ENCODE measurements at regions not wholly inside any gene's neighbourhood (a gene's known extent, or its start where the extent isn't known, plus 50 kb on each side); places are given as distances from the start of the nearest gene placed in this dataset.

DNA sequence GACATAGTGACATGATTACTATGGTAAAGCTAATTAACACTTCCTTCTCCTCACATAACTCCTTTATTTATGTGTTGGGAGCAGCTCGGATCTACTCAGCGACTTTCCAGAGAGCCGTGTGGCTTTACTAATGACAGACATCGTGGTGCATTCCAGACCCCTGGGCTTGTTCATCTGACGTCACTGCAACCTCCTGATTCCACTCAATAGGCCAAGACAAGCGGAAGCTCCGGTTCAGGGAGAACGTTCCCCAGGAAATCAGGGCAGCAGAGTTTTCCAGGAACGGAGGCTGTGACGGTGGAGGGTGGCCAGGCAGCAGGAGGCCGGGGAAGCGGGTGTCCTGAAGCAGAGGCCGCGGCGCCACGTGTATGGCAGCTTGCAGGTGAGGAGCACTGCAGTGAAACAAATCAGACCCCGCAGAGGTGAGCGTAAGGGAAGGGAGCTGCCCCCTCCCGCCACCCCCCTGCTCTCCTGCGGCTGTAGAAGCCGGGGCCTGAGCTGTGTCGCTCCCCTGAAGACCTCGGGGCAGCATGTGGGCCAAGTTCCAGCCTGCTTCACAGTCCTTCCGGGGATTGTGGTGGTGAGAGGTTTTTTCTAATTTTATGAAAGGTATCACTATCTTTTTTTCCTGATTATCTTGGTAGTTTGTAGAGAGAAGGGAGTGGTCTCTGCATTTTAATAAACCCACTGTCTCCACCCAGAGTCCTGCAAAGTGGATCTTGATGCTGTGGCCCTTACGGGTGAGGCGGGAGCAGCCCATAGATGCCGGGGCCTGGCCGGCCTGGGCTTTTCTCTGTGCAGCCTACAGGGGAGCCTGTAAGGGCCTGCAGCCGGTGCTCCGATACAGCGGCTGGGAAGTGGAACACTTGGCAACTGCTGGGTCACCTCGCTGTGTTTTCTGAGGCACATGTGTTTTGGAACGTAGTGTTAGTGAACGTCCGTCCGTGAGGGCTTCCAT lies 220.4 kb upstream of the IRX4 start:
- Histone ChIP-seq H3K27ac (no peak overlapping the region), H3K4me1 (no peaks in the 10 kb centered on the region), H3K27me3 (no peaks in the 10 kb centered on the region), H3K9me3 (peaks cover 0 to 25% (median 0%) of the 10 kb centered on the region in 4 donors), H3K36me3 (no peaks in the 10 kb centered on the region), H3K4me3 (no peak overlapping the region)
- no peak for DNase-seq (ENCODE audit: low spot score in 2 of 2)
- no peak for TF ChIP-seq EP300 (IDR thresholded peaks at IDR 0.05)
- TF ChIP-seq, protein P1, sequence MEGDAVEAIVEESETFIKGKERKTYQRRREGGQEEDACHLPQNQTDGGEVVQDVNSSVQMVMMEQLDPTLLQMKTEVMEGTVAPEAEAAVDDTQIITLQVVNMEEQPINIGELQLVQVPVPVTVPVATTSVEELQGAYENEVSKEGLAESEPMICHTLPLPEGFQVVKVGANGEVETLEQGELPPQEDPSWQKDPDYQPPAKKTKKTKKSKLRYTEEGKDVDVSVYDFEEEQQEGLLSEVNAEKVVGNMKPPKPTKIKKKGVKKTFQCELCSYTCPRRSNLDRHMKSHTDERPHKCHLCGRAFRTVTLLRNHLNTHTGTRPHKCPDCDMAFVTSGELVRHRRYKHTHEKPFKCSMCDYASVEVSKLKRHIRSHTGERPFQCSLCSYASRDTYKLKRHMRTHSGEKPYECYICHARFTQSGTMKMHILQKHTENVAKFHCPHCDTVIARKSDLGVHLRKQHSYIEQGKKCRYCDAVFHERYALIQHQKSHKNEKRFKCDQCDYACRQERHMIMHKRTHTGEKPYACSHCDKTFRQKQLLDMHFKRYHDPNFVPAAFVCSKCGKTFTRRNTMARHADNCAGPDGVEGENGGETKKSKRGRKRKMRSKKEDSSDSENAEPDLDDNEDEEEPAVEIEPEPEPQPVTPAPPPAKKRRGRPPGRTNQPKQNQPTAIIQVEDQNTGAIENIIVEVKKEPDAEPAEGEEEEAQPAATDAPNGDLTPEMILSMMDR (IDR thresholded peaks at IDR 0.05): no peak
- no peak for TF ChIP-seq POLR2A (IDR thresholded peaks at IDR 0.05)
- WGBS, 2 donors: 77 to 85% methylated on average over 35 to 36 of the region's 36 CpGs

GRCh38 chr5:2101685-2102084 lies 219.0 kb upstream of the IRX4 start:
- H3K27ac ChIP-seq: no peak overlapping the region
- TF ChIP-seq, protein P1 (IDR thresholded peaks at IDR 0.05): no peak
- TF ChIP-seq EP300 (IDR thresholded peaks at IDR 0.05) (no peak), POLR2A (IDR thresholded peaks at IDR 0.05) (no peak)
- no peaks in the 10 kb centered on the region for H3K4me1 ChIP-seq
- H3K9me3 ChIP-seq: peaks cover 0 to 25% (median 0%) of the 10 kb centered on the region in 4 donors
- 73% methylated on average over 6 of the region's 6 CpGs for WGBS, 2 donors
- no peak overlapping the region for H3K4me3 ChIP-seq
- H3K36me3 ChIP-seq: no peaks in the 10 kb centered on the region
- no peaks in the 10 kb centered on the region for H3K27me3 ChIP-seq
- no peak for DNase-seq (ENCODE audit: low spot score in 2 of 2)

DNA sequence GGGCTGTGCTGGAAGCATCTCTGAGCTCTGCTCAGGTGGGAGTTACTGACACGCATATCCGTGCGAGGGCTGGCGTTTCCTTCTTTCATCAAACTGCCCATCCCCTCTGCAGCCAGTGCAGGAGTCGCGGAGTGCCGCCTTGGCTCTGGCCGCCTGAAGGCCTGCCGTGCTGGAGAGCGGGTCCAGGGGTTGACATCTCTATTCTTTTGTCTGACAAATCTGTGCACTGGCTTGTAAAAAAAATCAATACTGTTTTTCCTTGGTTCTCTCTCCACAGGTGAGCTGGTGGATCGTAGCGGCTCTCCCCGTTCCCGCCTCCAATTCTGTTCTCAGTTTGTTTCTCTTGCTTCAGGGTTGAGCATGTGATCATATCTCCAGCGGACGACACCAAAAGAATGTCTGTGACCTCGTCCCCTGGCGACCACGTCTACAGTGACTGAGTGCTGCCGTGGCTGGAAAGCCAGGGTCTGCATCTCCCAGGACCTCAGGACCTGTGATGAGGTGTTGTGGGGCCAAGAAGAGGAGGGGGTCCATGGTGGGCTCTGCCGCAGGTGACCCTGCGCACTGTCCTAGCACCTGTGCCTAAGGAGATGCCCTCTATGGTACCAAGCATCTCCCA lies 214.3 kb upstream of the IRX4 start:
- no peak for TF ChIP-seq EP300 (IDR thresholded peaks at IDR 0.05)
- TF ChIP-seq, protein P1 (IDR thresholded peaks at IDR 0.05): no peak
- TF ChIP-seq POLR2A (IDR thresholded peaks at IDR 0.05): no peak

GRCh38 chr5:2095011-2095410 lies 212.3 kb upstream of the IRX4 start:
- Histone ChIP-seq H3K36me3 (no peaks in the 10 kb centered on the region), H3K27ac (no peak overlapping the region), H3K9me3 (peaks cover 0 to 21% (median 0%) of the 10 kb centered on the region in 4 donors), H3K27me3 (no peaks in the 10 kb centered on the region), H3K4me1 (no peaks in the 10 kb centered on the region), H3K4me3 (no peak overlapping the region)
- DNase-seq (ENCODE audit: low spot score in 2 of 2): no peak
- no peak for TF ChIP-seq EP300 (IDR thresholded peaks at IDR 0.05)
- TF ChIP-seq POLR2A (IDR thresholded peaks at IDR 0.05): no peak
- TF ChIP-seq, protein P1 (IDR thresholded peaks at IDR 0.05): no peak
- WGBS, 2 donors: 90 to 91% methylated on average over 12 of the region's 12 CpGs

More for the DNA sequence above, 214.3 kb upstream of the IRX4 start:
- WGBS, 2 donors: 78 to 87% methylated on average over 22 of the region's 22 CpGs
- Histone ChIP-seq H3K4me3 (no peak overlapping the region), H3K36me3 (no peaks in the 10 kb centered on the region), H3K9me3 (peaks cover 0 to 21% (median 0%) of the 10 kb centered on the region in 4 donors), H3K27ac (no peak overlapping the region), H3K27me3 (no peaks in the 10 kb centered on the region), H3K4me1 (no peaks in the 10 kb centered on the region)
- no peak for DNase-seq (ENCODE audit: low spot score in 2 of 2)

DNA sequence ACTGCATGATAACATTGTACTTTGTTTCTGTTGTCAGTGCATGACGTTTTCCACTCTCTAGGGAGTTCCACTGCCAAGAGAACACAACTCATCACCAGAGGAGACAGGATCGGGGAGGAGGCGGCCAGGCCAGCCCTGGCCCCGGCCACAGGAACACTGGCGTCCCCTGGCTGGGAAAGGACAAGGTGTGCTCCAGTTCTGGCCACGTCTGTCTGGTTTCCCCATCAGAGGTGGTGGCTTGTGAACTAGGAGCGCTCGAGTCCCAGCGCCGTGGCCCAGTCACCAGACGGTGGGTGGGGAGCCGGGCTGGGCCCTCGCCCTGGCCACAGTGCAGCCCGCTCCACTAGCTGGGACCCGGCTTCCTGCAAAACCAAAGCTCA lies 211.9 kb upstream of the IRX4 start:
- no peaks in the 10 kb centered on the region for H3K27me3 ChIP-seq
- H3K4me3 ChIP-seq: no peak overlapping the region
- 77 to 80% methylated on average over 7 to 15 of the region's 15 CpGs for WGBS, 2 donors
- H3K36me3 ChIP-seq: no peaks in the 10 kb centered on the region
- peak overlapping the region in 1 of 4 donors; percentile 55 for H3K27ac ChIP-seq
- peaks cover 0 to 21% (median 0%) of the 10 kb centered on the region in 4 donors for H3K9me3 ChIP-seq
- H3K4me1 ChIP-seq: no peaks in the 10 kb centered on the region
- no peak for DNase-seq (ENCODE audit: low spot score in 2 of 2)
- TF ChIP-seq EP300 (IDR thresholded peaks at IDR 0.05): no peak
- no peak for TF ChIP-seq POLR2A (IDR thresholded peaks at IDR 0.05)
- TF ChIP-seq, protein P1 (IDR thresholded peaks at IDR 0.05): no peak
